Right ventricle myocardium inferior (tissue), 1 donor: ENCODE measurements at regions not wholly inside any gene's neighbourhood (a gene's known extent, or its start where the extent isn't known, plus 50 kb on each side); places are given as distances from the start of the nearest gene placed in this dataset.

Experiments
- ATAC-seq: fragments of 200-7000 bp; cut with Tn5 transposase; one replicate; pipeline ENCODE4 v1.9.1; 2020; ENCODE audit warnings: mild to moderate bottlenecking, moderate library complexity
- DNase-seq: peaks from one replicate; pipeline ENCODE4 v3.0.0; 2021; ENCODE audit errors: missing footprints
- intact Hi-C: fragments of 100-400 bp; cut with DNase I; formaldehyde crosslinking; loops from one replicate; pipeline ENCODE4 v1.11.0; 2022
- donor health status: DM: no; HTN: yes; CAD: no; lungs with severe emphysema.

- DNase-seq (no peak), ATAC-seq (no peak)
- intact Hi-C loops, result no loop called here
These were observed 270.4 kb upstream of the NRSN1 start for GRCh38 chr6:23855497-23856116.

- intact Hi-C loops, result no loop called here
- ATAC-seq, result no peak
- no peak for DNase-seq
These were observed 255.5 kb upstream of the NRSN1 start for GRCh38 chr6:23870496-23870895.

GRCh38 chr6:23873161-23873560 is 252.9 kb upstream of the NRSN1 start:
- DNase-seq (no peak), ATAC-seq (no peak)
- intact Hi-C loops, result no loop called here

GRCh38 chr6:23875006-23875405 is 251.0 kb upstream of the NRSN1 start:
- no peak for DNase-seq
- no peak for ATAC-seq
- intact Hi-C loops, result no loop called here

- intact Hi-C loops, result no loop called here
- no peak for DNase-seq
- ATAC-seq, result no peak
These were observed 246.2 kb upstream of the NRSN1 start for GRCh38 chr6:23879816-23880215.

GRCh38 chr6:23890543-23891227 is 235.3 kb upstream of the NRSN1 start:
- intact Hi-C loops, result no loop called here
- ATAC-seq (no peak), DNase-seq (no peak)

GRCh38 chr6:23905133-23905815 is 220.7 kb upstream of the NRSN1 start:
- DNase-seq (no peak), ATAC-seq (peak; percentile 13)
- intact Hi-C loops, result no loop called here

- DNase-seq (no peak), ATAC-seq (peak; percentile 34)
- intact Hi-C loops, result no loop called here
These were observed 215.6 kb upstream of the NRSN1 start for GRCh38 chr6:23910420-23910819.

- no peak for ATAC-seq
- no peak for DNase-seq
- intact Hi-C loops, result no loop called here
These were observed 198.1 kb upstream of the NRSN1 start for GRCh38 chr6:23927935-23928334.

GRCh38 chr6:23929201-23929600 is 196.8 kb upstream of the NRSN1 start:
- no peak for ATAC-seq
- no peak for DNase-seq
- intact Hi-C loops, result no loop called here

- ATAC-seq, result no peak
- DNase-seq, result no peak
- intact Hi-C loops, result no loop called here
These were observed 185.5 kb upstream of the NRSN1 start for GRCh38 chr6:23940466-23940865.

GRCh38 chr6:23951691-23952090 is 174.3 kb upstream of the NRSN1 start:
- no peak for ATAC-seq
- no peak for DNase-seq
- intact Hi-C loops, result no loop called here

GRCh38 chr6:23952245-23952644 is 173.8 kb upstream of the NRSN1 start:
- ATAC-seq (no peak), DNase-seq (no peak)
- intact Hi-C loops, result no loop called here

GRCh38 chr6:23953976-23954375 is 172.0 kb upstream of the NRSN1 start:
- intact Hi-C loops, result no loop called here
- DNase-seq (no peak), ATAC-seq (no peak)

- no peak for DNase-seq
These were observed 169.0 kb upstream of the NRSN1 start for GRCh38 chr6:23957017-23957416.

GRCh38 chr6:23964865-23965264 is 161.2 kb upstream of the NRSN1 start:
- intact Hi-C loops, result no loop called here
- DNase-seq (no peak), ATAC-seq (no peak)

More at GRCh38 chr6:23957017-23957416, 169.0 kb upstream of the NRSN1 start:
- intact Hi-C loops, result no loop called here
- ATAC-seq, result no peak

GRCh38 chr6:23969344-23969743 is 156.7 kb upstream of the NRSN1 start:
- no peak for ATAC-seq
- intact Hi-C loops, result no loop called here
- no peak for DNase-seq

- intact Hi-C loops, result no loop called here
- DNase-seq (no peak), ATAC-seq (no peak)
These were observed 148.3 kb upstream of the NRSN1 start for GRCh38 chr6:23977706-23978105.

GRCh38 chr6:23980965-23981364 is 145.1 kb upstream of the NRSN1 start:
- intact Hi-C loops, result no loop called here
- no peak for DNase-seq

GRCh38 chr6:23981923-23982322 is 144.1 kb upstream of the NRSN1 start:
- ATAC-seq (no peak), DNase-seq (no peak)
- intact Hi-C loops, result no loop called here

More at GRCh38 chr6:23980965-23981364, 145.1 kb upstream of the NRSN1 start:
- no peak for ATAC-seq
